SJCRH30 (cell line): ENCODE measurements at regions not wholly inside any gene's neighbourhood (a gene's known extent, or its start where the extent isn't known, plus 50 kb on each side); places are given as distances from the start of the nearest gene placed in this dataset.

ENCODE experiments used
- DNase-seq, 2 experiments: peaks; one replicate each; pipeline ENCODE4 v3.0.0-alpha.2; 2015 to 2020
- H3K27ac ChIP-seq: fragments of 250-450 bp; sonication (Bioruptor Pico); 2 replicates; pipeline ENCODE4 v1.5.1; 2020; ENCODE audit warnings: mild to moderate bottlenecking, moderate library complexity
- H3K27me3 ChIP-seq: fragments of 250-450 bp; sonication (Bioruptor Pico); 2 replicates; pipeline ENCODE4 v1.5.1; 2020; ENCODE audit warnings: mild to moderate bottlenecking, moderate library complexity
- H3K36me3 ChIP-seq: fragments of 250-450 bp; sonication (Bioruptor Pico); 2 replicates; pipeline ENCODE4 v1.5.1; 2020; ENCODE audit warnings: mild to moderate bottlenecking, moderate library complexity
- H3K4me1 ChIP-seq: fragments of 250-450 bp; sonication (Bioruptor Pico); 2 replicates; pipeline ENCODE4 v1.5.1; 2020; ENCODE audit warnings: mild to moderate bottlenecking, moderate library complexity
- H3K4me3 ChIP-seq: fragments of 250-450 bp; sonication (Bioruptor Pico); 2 replicates; pipeline ENCODE4 v1.5.1; 2020; ENCODE audit warnings: mild to moderate bottlenecking, moderate library complexity
- H3K9me3 ChIP-seq: fragments of 250-450 bp; sonication (Bioruptor Pico); replicated peaks from 2 replicates; pipeline ENCODE4 v1.5.1; 2020; ENCODE audit warnings: mild to moderate bottlenecking, moderate library complexity

GRCh38 chr4:11615601-11616000 is 186.9 kb upstream of the HS3ST1 start:
- Histone ChIP-seq H3K27ac (no peak overlapping the region), H3K36me3 (no peaks in the 10 kb centered on the region), H3K27me3 (no peaks in the 10 kb centered on the region), H3K9me3 (no peaks in the 10 kb centered on the region), H3K4me1 (no peaks in the 10 kb centered on the region), H3K4me3 (no peak overlapping the region)
- no peak for DNase-seq

- DNase-seq, result no peak
- Histone ChIP-seq H3K27me3 (no peaks in the 10 kb centered on the region), H3K4me3 (no peak overlapping the region), H3K9me3 (no peaks in the 10 kb centered on the region), H3K4me1 (no peaks in the 10 kb centered on the region), H3K27ac (no peak overlapping the region), H3K36me3 (no peaks in the 10 kb centered on the region)
Observed at GRCh38 chr4:11614426-11614825, 185.7 kb upstream of the HS3ST1 start.

GRCh38 chr4:11611868-11612267 is 183.2 kb upstream of the HS3ST1 start:
- H3K4me3 ChIP-seq, result no peak overlapping the region
- H3K27me3 ChIP-seq, result no peaks in the 10 kb centered on the region
- H3K4me1 ChIP-seq, result no peaks in the 10 kb centered on the region
- H3K9me3 ChIP-seq, result no peaks in the 10 kb centered on the region
- no peak for DNase-seq
- no peaks in the 10 kb centered on the region for H3K36me3 ChIP-seq
- no peak overlapping the region for H3K27ac ChIP-seq

- no peaks in the 10 kb centered on the region for H3K36me3 ChIP-seq
- no peaks in the 10 kb centered on the region for H3K9me3 ChIP-seq
- H3K27me3 ChIP-seq, result no peaks in the 10 kb centered on the region
- no peak for DNase-seq
- no peaks in the 10 kb centered on the region for H3K4me1 ChIP-seq
- no peak overlapping the region for H3K27ac ChIP-seq
- no peak overlapping the region for H3K4me3 ChIP-seq
Observed at GRCh38 chr4:11609751-11610150, 181.1 kb upstream of the HS3ST1 start.

GRCh38 chr4:11608992-11609391 is 180.3 kb upstream of the HS3ST1 start:
- Histone ChIP-seq H3K4me1 (no peaks in the 10 kb centered on the region), H3K36me3 (no peaks in the 10 kb centered on the region), H3K27me3 (no peaks in the 10 kb centered on the region), H3K9me3 (no peaks in the 10 kb centered on the region), H3K4me3 (no peak overlapping the region), H3K27ac (no peak overlapping the region)
- DNase-seq, result no peak

GRCh38 chr4:11606078-11606477 is 177.4 kb upstream of the HS3ST1 start:
- no peaks in the 10 kb centered on the region for H3K36me3 ChIP-seq
- H3K4me3 ChIP-seq, result no peak overlapping the region
- H3K9me3 ChIP-seq, result no peaks in the 10 kb centered on the region
- H3K27me3 ChIP-seq, result no peaks in the 10 kb centered on the region
- H3K27ac ChIP-seq, result no peak overlapping the region
- no peak for DNase-seq
- no peaks in the 10 kb centered on the region for H3K4me1 ChIP-seq

- Histone ChIP-seq H3K36me3 (no peaks in the 10 kb centered on the region), H3K4me3 (no peak overlapping the region), H3K4me1 (no peaks in the 10 kb centered on the region), H3K9me3 (no peaks in the 10 kb centered on the region), H3K27me3 (no peaks in the 10 kb centered on the region), H3K27ac (no peak overlapping the region)
- DNase-seq, result no peak
Observed at GRCh38 chr4:11605597-11605996, 176.9 kb upstream of the HS3ST1 start.

- no peaks in the 10 kb centered on the region for H3K9me3 ChIP-seq
Observed at GRCh38 chr4:11604821-11605220, 176.1 kb upstream of the HS3ST1 start.

GRCh38 chr4:11603591-11604194 is 175.0 kb upstream of the HS3ST1 start:
- no peaks in the 10 kb centered on the region for H3K9me3 ChIP-seq

More at GRCh38 chr4:11604821-11605220, 176.1 kb upstream of the HS3ST1 start:
- Histone ChIP-seq H3K4me1 (no peaks in the 10 kb centered on the region), H3K27ac (no peak overlapping the region), H3K27me3 (no peaks in the 10 kb centered on the region), H3K4me3 (no peak overlapping the region), H3K36me3 (no peaks in the 10 kb centered on the region)
- no peak for DNase-seq

GRCh38 chr4:11602606-11603340 is 174.1 kb upstream of the HS3ST1 start:
- Histone ChIP-seq H3K9me3 (no peaks in the 10 kb centered on the region), H3K36me3 (no peaks in the 10 kb centered on the region), H3K27me3 (no peaks in the 10 kb centered on the region), H3K27ac (no peak overlapping the region), H3K4me3 (no peak overlapping the region), H3K4me1 (no peaks in the 10 kb centered on the region)
- no peak for DNase-seq

More at GRCh38 chr4:11603591-11604194, 175.0 kb upstream of the HS3ST1 start:
- Histone ChIP-seq H3K4me1 (no peaks in the 10 kb centered on the region), H3K27me3 (no peaks in the 10 kb centered on the region), H3K36me3 (no peaks in the 10 kb centered on the region), H3K4me3 (no peak overlapping the region), H3K27ac (no peak overlapping the region)
- DNase-seq, result no peak

GRCh38 chr4:11599064-11599463 is 170.4 kb upstream of the HS3ST1 start:
- no peaks in the 10 kb centered on the region for H3K36me3 ChIP-seq
- H3K27ac ChIP-seq, result no peak overlapping the region
- no peaks in the 10 kb centered on the region for H3K27me3 ChIP-seq
- H3K4me3 ChIP-seq, result no peak overlapping the region
- DNase-seq, result no peak
- H3K4me1 ChIP-seq, result no peaks in the 10 kb centered on the region
- no peaks in the 10 kb centered on the region for H3K9me3 ChIP-seq

- no peak overlapping the region for H3K4me3 ChIP-seq
Observed at GRCh38 chr4:11598591-11598990, 169.9 kb upstream of the HS3ST1 start.

GRCh38 chr4:11597506-11597905 is 168.8 kb upstream of the HS3ST1 start:
- no peak for DNase-seq
- Histone ChIP-seq H3K4me3 (no peak overlapping the region), H3K27ac (no peak overlapping the region), H3K27me3 (no peaks in the 10 kb centered on the region), H3K9me3 (no peaks in the 10 kb centered on the region), H3K4me1 (no peaks in the 10 kb centered on the region), H3K36me3 (no peaks in the 10 kb centered on the region)

More at GRCh38 chr4:11598591-11598990, 169.9 kb upstream of the HS3ST1 start:
- no peaks in the 10 kb centered on the region for H3K27me3 ChIP-seq
- no peak overlapping the region for H3K27ac ChIP-seq
- no peak for DNase-seq
- H3K36me3 ChIP-seq, result no peaks in the 10 kb centered on the region
- H3K9me3 ChIP-seq, result no peaks in the 10 kb centered on the region
- no peaks in the 10 kb centered on the region for H3K4me1 ChIP-seq

GRCh38 chr4:11596989-11597388 is 168.3 kb upstream of the HS3ST1 start:
- Histone ChIP-seq H3K4me3 (no peak overlapping the region), H3K36me3 (no peaks in the 10 kb centered on the region), H3K9me3 (no peaks in the 10 kb centered on the region), H3K27me3 (no peaks in the 10 kb centered on the region), H3K4me1 (no peaks in the 10 kb centered on the region), H3K27ac (no peak overlapping the region)
- no peak for DNase-seq

GRCh38 chr4:11593576-11594116 is 165.0 kb upstream of the HS3ST1 start:
- no peaks in the 10 kb centered on the region for H3K27me3 ChIP-seq
- H3K4me1 ChIP-seq, result no peaks in the 10 kb centered on the region
- no peaks in the 10 kb centered on the region for H3K9me3 ChIP-seq
- no peak overlapping the region for H3K27ac ChIP-seq
- H3K4me3 ChIP-seq, result no peak overlapping the region
- H3K36me3 ChIP-seq, result no peaks in the 10 kb centered on the region
- DNase-seq, result no peak
